DND-41 (cell line): ENCODE measurements at regions not wholly inside any gene's neighbourhood (a gene's known extent, or its start where the extent isn't known, plus 50 kb on each side); places are given as distances from the start of the nearest gene placed in this dataset.

Experiments used
- ATAC-seq: fragments of 200-7000 bp; cut with Tn5 transposase; 3 replicates; pipeline ENCODE4 v1.9.1; 2021; ENCODE audit warnings: low read depth; ENCODE audit not compliant: insufficient read depth
- DNase-seq: peaks from one replicate; pipeline ENCODE4 v3.0.0-alpha.2; 2020
- H2AFZ ChIP-seq: 2 replicates; pipeline ENCODE4 v1.6.0; 2012; ENCODE audit warnings: low read depth, low read length
- H3K27ac ChIP-seq: 2 replicates; pipeline ENCODE4 v1.5.1; 2012; ENCODE audit warnings: low read length, inconsistent platforms
- H3K27me3 ChIP-seq: fragments of 200-600 bp; sonication (generic); 2 replicates; pipeline ENCODE4 v1.6.0; 2012; ENCODE audit warnings: low read length, mild to moderate bottlenecking, inconsistent platforms; ENCODE audit not compliant: insufficient read depth, poor library complexity
- H3K36me3 ChIP-seq: 2 replicates; pipeline ENCODE4 v1.5.1; 2012; ENCODE audit warnings: low read length, inconsistent platforms; ENCODE audit not compliant: insufficient read depth
- H3K4me1 ChIP-seq: 2 replicates; pipeline ENCODE4 v1.5.1; 2012; ENCODE audit warnings: mild to moderate bottlenecking, low read length; ENCODE audit not compliant: insufficient read depth
- H3K4me2 ChIP-seq: 2 replicates; pipeline ENCODE4 v1.6.0; 2012; ENCODE audit warnings: mild to moderate bottlenecking, moderate library complexity, low read length, inconsistent platforms; ENCODE audit not compliant: insufficient read depth
- H3K4me3 ChIP-seq, 2 experiments: fragments of 200-600 bp in 1 of 2; shearing (Covaris generic) in 1 of 2; 2 replicates each; pipeline ENCODE4 v1.5.1; 2012 to 2016; ENCODE audit warnings: inconsistent platforms in 2 of 2, low read length in 2 of 2, mild to moderate bottlenecking in 2 of 2, low read depth in 1 of 2, moderate library complexity in 1 of 2
- H3K79me2 ChIP-seq: 2 replicates; pipeline ENCODE4 v1.6.0; 2012; ENCODE audit warnings: low read length, inconsistent platforms; ENCODE audit not compliant: insufficient read depth
- H3K9ac ChIP-seq: 2 replicates; pipeline ENCODE4 v1.6.0; 2012; ENCODE audit warnings: low read depth, mild to moderate bottlenecking, inconsistent platforms, low read length, moderate library complexity
- H3K9me3 ChIP-seq: 2 replicates; pipeline ENCODE4 v1.5.1; 2012; ENCODE audit warnings: low read length, moderate library complexity, mild to moderate bottlenecking, inconsistent platforms; ENCODE audit not compliant: insufficient read depth, severe bottlenecking
- H4K20me1 ChIP-seq: 2 replicates; pipeline ENCODE4 v1.6.0; 2012; ENCODE audit warnings: low read length; ENCODE audit not compliant: insufficient read depth
- CTCF ChIP-seq: IDR thresholded peaks from 2 replicates; pipeline ENCODE4 v1.5.1; 2012; ENCODE audit warnings: borderline replicate concordance, low read length, moderate library complexity, mild to moderate bottlenecking; ENCODE audit not compliant: poor library complexity, severe bottlenecking; ENCODE audit errors: extremely low read depth
- EZH2 ChIP-seq: IDR thresholded peaks from 3 replicates; pipeline ENCODE4 v1.6.1; 2012; ENCODE audit warnings: borderline replicate concordance, low read depth, mild to moderate bottlenecking, moderate library complexity, low read length, inconsistent platforms; ENCODE audit not compliant: severe bottlenecking

DNA sequence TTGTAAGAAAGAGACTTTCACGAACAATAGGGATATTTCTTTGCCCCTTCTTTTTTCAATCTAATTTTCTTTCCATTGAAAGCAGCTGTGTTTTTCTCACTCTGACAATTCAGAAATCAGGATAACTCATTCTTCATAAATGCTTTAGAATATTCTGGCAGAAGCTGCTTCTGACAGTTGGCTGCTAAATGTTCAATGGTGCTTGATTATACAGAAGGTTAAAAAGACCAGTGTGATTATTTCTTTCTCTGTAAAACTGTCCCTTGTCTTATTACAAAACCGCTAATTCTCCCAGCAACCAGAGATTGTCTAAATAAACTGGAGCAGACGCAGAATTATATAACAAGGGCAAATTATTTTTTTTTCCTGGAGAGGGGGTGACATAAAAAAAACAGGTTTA lies 394.4 kb downstream of the SPRY2 start:
- Histone ChIP-seq H3K79me2 (no peaks in the 10 kb centered on the region), H3K27ac (no peak overlapping the region), H3K36me3 (no peaks in the 10 kb centered on the region), H3K4me3 (no peak overlapping the region), H3K4me1 (no peaks in the 10 kb centered on the region), H3K9ac (no peak overlapping the region), H2AFZ (no peak overlapping the region), H3K9me3 (no peaks in the 10 kb centered on the region), H4K20me1 (no peaks in the 10 kb centered on the region), H3K27me3 (no peaks in the 10 kb centered on the region), H3K4me2 (no peak overlapping the region)
- TF ChIP-seq EZH2 = no peak
- no peak for TF ChIP-seq CTCF
- no peak for DNase-seq
- ATAC-seq = no peak

GRCh38 chr13:79943346-79944023 lies 397.4 kb downstream of the SPRY2 start:
- no peak for TF ChIP-seq CTCF
- no peak for TF ChIP-seq EZH2
- Histone ChIP-seq H3K4me1 (no peaks in the 10 kb centered on the region), H3K27ac (no peak overlapping the region), H3K36me3 (no peaks in the 10 kb centered on the region), H2AFZ (no peak overlapping the region), H3K4me2 (no peak overlapping the region), H3K79me2 (no peaks in the 10 kb centered on the region), H3K9me3 (no peaks in the 10 kb centered on the region), H4K20me1 (no peaks in the 10 kb centered on the region), H3K27me3 (no peaks in the 10 kb centered on the region), H3K9ac (no peak overlapping the region), H3K4me3 (no peak overlapping the region)
- DNase-seq (no peak), ATAC-seq (no peak)

GRCh38 chr13:79941752-79942151 lies 399.2 kb downstream of the SPRY2 start:
- H4K20me1 ChIP-seq = no peaks in the 10 kb centered on the region
- H3K4me3 ChIP-seq = no peak overlapping the region
- no peak overlapping the region for H3K4me2 ChIP-seq
- H3K36me3 ChIP-seq = no peaks in the 10 kb centered on the region
- H3K9ac ChIP-seq = no peak overlapping the region
- H3K27ac ChIP-seq = no peak overlapping the region
- H3K27me3 ChIP-seq = no peaks in the 10 kb centered on the region
- H3K79me2 ChIP-seq = no peaks in the 10 kb centered on the region
- no peak for DNase-seq
- TF ChIP-seq CTCF = no peak
- H3K9me3 ChIP-seq = no peaks in the 10 kb centered on the region
- no peaks in the 10 kb centered on the region for H3K4me1 ChIP-seq
- no peak overlapping the region for H2AFZ ChIP-seq
- no peak for ATAC-seq

- Histone ChIP-seq H3K9me3 (no peaks in the 10 kb centered on the region), H2AFZ (no peak overlapping the region), H3K4me3 (no peak overlapping the region), H4K20me1 (no peaks in the 10 kb centered on the region), H3K79me2 (no peaks in the 10 kb centered on the region), H3K36me3 (no peaks in the 10 kb centered on the region), H3K9ac (no peak overlapping the region), H3K4me1 (no peaks in the 10 kb centered on the region), H3K27ac (no peak overlapping the region), H3K4me2 (no peak overlapping the region), H3K27me3 (no peaks in the 10 kb centered on the region)
- ATAC-seq = no peak
- no peak for TF ChIP-seq EZH2
- TF ChIP-seq CTCF = no peak
- DNase-seq = no peak
Observed at GRCh38 chr13:79939689-79940088, 401.2 kb downstream of the SPRY2 start.
